Fibroblast of mammary gland (primary cell): ENCODE measurements at regions not wholly inside any gene's neighbourhood (a gene's known extent, or its start where the extent isn't known, plus 50 kb on each side); places are given as distances from the start of the nearest gene placed in this dataset.

Experiments used
- DNase-seq: peaks from one replicate; pipeline ENCODE4 v3.0.0-alpha.2; 2010; ENCODE audit warnings: low read depth
- H3K4me3 ChIP-seq: 2 replicates; pipeline ENCODE4 v1.5.1; 2011; ENCODE audit warnings: low read depth, mild to moderate bottlenecking, low read length, moderate library complexity; ENCODE audit not compliant: control insufficient read depth
- TF ChIP-seq, protein P1 (sequence below): conservative IDR thresholded peaks from 2 replicates; pipeline ENCODE4 v1.5.1; 2011; ENCODE audit warnings: low read depth, low read length, inconsistent platforms; ENCODE audit not compliant: control insufficient read depth, insufficient read depth

DNA sequence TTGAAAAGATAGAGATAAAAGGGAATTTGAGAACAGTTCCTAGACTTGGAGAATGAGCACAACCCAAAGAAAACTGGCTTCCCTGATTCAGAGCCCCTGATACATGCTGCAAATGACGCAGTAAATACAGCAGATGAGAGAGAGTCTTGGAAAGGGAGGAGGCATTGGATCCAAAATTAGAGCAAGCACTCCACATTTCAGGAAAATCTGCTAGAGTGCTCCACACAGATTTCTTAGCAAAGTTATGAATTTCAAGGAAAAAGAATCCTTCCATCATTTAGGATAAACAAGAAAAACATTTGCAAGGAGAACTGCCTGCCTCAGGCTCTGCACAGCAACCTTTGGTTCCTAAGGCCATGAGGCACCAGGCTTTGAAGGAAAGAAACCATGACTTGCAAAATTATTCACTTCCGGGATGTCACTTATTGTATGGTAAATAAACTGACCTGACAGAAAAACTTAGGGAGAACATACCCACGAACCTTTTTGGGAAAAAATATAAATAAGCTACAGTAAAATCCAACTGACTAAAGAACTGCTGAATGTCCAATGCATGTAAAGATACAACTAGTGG is 89.8 kb upstream of the RTL6 start:
- TF ChIP-seq, protein P1, sequence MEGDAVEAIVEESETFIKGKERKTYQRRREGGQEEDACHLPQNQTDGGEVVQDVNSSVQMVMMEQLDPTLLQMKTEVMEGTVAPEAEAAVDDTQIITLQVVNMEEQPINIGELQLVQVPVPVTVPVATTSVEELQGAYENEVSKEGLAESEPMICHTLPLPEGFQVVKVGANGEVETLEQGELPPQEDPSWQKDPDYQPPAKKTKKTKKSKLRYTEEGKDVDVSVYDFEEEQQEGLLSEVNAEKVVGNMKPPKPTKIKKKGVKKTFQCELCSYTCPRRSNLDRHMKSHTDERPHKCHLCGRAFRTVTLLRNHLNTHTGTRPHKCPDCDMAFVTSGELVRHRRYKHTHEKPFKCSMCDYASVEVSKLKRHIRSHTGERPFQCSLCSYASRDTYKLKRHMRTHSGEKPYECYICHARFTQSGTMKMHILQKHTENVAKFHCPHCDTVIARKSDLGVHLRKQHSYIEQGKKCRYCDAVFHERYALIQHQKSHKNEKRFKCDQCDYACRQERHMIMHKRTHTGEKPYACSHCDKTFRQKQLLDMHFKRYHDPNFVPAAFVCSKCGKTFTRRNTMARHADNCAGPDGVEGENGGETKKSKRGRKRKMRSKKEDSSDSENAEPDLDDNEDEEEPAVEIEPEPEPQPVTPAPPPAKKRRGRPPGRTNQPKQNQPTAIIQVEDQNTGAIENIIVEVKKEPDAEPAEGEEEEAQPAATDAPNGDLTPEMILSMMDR: no peak
- H3K4me3 ChIP-seq: no peak overlapping the region
- DNase-seq: no peak

DNA sequence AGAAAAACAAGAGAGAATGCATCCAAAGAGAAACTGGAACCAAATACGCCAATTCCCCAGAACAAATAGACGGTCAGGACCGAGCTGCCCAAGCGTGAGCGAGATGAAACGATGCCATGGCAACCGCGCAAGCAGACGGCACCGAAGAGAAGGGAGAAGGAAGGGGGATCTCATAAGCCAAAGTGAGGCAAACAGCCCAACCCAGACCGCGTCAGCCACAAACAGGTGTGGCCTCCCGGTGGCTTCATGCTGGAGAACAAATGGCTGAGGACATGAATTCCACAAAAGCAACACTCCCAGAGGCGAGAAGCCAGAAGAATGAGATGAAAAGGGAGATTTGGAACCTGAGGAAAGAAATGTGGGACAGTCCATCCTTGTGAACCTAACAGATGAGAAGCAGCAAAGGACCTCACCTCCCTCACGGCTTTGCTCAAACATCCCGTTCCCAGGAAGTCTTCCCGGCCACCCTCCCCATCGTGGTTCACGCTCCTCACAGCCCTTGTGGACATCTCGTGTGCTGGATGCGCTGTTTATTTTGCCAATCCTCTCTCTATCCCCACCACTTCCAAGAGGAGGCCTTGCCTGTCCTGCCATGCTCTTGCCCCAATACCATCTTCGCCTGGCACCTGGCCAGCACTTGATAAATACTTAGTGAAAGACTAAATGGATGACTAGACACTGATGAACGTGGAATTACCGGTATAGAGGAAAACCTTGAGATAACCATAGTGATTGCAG is 89.1 kb upstream of the RTL6 start:
- TF ChIP-seq, protein P1: no peak
- DNase-seq: no peak
- no peak overlapping the region for H3K4me3 ChIP-seq

DNA sequence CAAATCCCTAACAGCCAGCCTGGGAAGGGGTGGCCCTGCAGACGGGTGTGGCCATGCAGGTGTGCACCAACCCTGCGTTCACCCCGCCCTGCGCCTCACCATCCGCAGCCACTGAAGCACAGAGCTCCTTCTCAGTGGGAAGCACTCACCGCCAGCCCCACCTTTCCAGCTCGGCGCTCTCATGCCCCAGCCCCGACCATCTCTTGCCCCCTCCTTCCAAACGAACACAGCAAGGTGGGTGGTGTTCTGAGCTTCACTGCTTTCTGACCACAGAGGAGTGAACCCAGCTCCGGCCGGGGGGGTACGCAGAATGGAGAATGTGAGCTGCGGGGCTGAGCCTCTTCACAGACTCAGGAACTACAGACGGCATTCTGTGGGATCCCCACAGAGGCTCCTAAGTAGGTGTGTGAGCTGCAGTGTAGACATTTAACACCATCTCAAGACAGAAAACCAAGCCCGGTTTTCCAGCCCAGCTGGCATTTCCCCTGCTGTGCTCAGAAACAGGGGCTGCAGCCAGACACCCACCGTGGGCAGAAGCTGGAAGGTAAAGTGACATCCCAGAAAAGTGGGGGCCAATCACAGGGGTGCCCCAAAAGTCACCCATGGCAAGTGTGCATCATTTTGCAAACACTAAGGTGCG is 88.4 kb upstream of the RTL6 start:
- no peak for DNase-seq
- H3K4me3 ChIP-seq: no peak overlapping the region
- TF ChIP-seq, protein P1: no peak

DNA sequence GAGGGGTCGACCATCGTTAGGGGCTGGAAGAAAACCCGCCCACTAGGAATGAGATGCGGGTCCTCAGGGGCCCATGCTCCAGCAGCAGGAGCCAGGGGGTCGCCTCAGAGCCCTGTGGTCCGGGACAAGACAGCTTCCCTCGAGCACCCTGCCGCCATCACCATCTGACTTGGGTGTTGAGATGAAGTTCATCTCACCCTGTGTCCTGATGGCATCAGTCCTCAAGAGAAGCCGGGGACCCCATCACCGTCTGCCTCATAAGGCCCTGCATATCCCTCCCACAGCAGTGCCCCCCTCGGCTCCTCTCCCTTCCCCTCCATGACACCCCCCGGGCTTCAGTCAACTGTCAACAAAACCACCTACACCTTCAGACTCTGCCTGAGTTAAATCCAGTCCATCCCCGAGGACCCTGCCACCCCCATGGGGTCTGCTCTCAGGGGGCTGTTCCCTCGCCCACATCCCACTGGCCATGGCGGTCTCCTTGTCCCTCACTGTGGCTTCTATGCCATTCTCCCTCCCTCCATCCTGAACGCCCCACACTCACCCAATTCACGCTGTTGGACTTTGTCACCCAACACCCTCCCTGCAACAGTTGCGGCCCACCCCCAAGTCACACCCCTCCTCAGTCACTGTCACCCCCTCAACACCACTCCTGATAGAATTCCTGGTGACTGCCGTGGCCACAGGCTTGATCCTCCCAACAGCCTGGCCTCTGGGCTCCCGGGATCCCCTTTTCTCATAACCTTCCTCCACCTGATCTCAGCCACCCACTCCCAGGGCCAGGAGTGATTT is 87.7 kb upstream of the RTL6 start:
- H3K4me3 ChIP-seq: no peak overlapping the region
- no peak for DNase-seq
- TF ChIP-seq, protein P1: no peak

DNA sequence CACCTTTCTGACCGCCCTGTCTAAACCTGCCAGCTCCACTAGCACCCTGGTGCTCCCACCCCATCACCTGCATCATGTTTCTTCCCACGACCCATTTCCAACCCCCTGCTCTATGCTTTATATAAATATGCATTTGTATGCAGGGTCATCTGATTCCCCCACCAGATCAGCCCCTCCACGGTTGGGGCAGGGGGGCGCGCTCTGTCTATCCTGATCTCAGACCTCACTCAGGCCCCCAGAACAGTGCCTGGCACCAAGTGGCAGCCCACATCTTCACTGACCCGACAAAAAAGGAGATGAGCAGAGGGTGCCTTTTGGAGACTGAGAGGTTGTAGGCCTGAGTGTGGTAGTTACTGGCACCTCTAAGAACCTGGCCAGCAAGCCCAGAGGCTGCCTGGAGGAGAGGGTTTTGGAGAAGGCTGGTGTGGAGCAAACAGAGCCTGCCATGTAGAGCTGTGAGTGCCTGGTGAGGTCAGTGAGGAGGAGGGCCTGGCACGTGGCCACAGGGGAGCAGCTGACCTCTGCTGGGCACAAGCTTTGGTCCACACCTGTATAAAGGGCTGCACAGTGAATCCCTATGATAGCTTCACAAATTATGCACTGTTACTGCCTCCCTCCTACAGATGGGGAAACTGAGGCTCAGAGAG is 86.3 kb upstream of the RTL6 start:
- no peak for DNase-seq
- H3K4me3 ChIP-seq: no peak overlapping the region
- TF ChIP-seq, protein P1: no peak

DNA sequence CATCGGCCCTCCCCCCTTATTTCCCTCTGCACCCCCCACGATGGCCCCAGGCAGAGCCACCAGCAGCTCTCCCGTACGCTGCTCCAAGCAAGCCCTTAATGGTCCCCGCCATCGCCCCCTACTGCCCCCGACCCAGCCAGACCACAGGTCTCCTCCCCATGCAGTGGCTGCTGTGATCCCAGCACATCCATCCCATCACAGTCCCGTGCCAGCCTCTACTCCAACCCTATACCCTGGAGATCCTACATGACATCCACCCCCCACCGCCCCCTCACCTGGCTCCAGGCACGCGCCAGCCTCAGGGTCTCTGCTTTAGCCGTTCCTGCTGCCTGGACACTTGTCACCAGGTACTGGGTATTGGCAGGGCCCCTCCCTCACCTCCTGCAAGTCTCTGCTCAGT is 85.8 kb upstream of the RTL6 start:
- no peak for DNase-seq
- no peak overlapping the region for H3K4me3 ChIP-seq
- TF ChIP-seq, protein P1: no peak
